Activated CD8-positive, alpha-beta memory T cell treated with anti-CD3 and anti-CD28 coated beads for 24 hours (primary cell): ENCODE measurements at regions not wholly inside any gene's neighbourhood (a gene's known extent, or its start where the extent isn't known, plus 50 kb on each side); places are given as distances from the start of the nearest gene placed in this dataset.

Experiments
- DNase-seq: peaks from one replicate; pipeline ENCODE4 v3.0.0-alpha.2; 2020

- no peak for DNase-seq
Measured at GRCh38 chr22:27022896-27023361, 365.5 kb downstream of the MIAT start.

- DNase-seq, result no peak
Measured at GRCh38 chr22:27023591-27023990, 366.2 kb downstream of the MIAT start.

DNA sequence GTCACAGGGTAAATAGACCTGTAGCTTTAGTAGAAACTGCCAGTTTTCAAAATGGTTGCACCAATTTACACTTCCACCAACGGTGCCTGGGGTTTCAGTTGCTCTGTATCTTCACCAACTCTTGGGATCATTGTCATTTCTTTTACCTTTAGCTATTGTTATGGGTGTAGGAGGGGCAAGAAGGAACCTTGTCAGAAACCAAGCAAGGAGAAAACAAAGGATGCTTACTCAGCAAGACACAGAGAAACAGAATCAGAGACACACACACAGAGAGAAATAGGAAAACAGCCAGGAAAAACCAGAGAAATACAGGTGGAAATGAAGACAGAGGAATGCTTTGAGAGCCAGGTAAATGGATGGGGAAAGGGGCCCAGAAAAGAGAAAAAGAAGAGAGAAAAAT lies 367.6 kb downstream of the MIAT start:
- DNase-seq, result no peak

DNA sequence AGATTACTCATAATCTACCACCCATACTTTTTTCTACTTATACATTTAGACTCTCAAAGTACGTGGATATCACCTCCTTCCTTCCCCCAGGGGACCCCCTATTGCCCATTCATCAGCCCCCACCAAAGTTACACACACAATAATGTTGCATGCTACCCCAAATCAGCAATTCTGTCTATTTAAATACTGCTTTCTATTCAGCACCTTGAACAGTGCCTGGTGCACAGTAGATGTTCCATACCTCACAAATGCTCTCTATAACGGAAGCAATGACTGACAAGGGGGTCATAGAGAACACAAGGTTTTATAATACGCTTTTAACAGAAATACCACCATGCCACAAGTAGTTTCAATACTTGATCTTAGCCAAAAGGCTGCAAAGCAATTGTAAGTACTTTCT lies 370.7 kb downstream of the MIAT start:
- DNase-seq, result no peak

GRCh38 chr22:27029584-27030130 lies 372.3 kb downstream of the MIAT start:
- no peak for DNase-seq

DNA sequence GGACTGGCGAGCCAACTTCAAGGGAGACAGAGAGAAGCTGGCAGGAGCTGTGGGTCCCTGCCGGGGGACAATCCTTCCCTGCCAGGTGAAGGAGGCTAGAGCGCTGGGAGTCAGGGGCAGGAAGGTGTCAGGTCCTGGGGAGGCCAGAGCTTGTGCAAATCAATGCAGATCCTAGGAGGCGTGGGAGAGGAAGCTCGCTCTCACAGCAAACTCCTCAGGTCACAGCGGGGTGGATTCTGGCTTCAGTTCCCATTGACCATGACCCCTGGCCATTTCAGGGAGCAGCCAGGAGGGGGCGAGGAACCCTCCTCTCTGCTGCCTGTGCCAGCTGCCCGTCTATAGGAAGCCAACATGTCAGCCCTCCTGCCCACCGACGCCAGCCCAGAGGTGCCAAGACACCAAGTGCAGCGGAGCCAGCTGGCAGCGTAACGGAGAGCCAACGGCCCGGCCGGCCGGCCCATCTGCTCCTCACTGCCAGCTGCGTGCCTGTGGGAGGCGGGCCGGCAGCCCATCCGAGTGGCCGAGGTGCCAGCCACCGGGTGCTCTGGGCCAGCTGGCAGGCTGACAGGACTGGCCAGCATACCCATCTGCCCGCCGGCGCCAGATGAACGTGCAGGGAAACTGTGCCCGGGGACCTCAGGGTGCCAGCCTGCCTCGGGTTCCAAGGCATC lies 374.8 kb downstream of the MIAT start:
- DNase-seq, result no peak

DNA sequence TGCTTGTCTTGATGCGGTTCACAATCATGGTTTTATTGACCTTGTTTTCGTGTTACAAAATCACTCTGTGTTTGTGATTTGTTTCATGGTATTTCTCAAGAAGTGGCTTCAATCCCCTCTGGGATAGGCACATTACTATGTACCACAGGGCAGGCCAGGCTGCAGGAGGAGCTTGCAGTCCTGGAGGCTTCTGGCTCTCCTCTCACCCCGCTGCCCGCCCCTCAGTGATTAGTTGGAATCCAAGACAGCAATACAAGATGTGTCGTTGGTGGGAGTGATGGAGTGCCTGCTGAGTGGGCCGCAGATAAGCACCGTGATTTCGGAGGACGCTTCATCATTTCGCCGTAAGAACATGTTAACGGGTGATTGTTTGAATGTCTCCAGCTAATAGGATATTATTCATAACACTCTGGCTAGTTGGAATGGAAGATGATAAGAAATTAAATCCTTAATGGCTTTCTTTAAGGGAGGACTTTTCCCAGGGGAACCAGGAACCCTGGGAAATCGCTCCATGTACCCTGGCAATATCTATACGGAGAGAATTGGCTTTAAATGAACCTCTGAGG lies 384.4 kb downstream of the MIAT start:
- DNase-seq, result no peak

DNA sequence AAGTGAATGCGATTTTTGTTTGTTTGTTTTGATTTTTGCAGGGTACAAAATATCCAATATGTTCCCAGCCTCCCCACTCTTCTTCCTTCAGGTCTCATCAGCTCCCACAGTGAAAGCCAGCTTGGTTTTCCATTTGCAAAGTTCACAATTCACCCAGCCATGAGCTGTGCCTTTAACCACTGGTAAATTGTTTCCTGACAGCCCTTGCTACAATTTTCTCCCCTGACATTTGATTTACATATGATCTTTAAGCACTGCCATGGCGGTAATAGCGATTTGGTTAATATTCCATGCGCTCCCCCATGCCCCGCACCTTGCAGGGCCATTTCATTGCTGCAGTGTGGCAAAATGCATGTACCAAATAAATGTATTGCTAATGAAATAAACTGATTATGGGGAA lies 385.9 kb downstream of the MIAT start:
- DNase-seq, result no peak

DNA sequence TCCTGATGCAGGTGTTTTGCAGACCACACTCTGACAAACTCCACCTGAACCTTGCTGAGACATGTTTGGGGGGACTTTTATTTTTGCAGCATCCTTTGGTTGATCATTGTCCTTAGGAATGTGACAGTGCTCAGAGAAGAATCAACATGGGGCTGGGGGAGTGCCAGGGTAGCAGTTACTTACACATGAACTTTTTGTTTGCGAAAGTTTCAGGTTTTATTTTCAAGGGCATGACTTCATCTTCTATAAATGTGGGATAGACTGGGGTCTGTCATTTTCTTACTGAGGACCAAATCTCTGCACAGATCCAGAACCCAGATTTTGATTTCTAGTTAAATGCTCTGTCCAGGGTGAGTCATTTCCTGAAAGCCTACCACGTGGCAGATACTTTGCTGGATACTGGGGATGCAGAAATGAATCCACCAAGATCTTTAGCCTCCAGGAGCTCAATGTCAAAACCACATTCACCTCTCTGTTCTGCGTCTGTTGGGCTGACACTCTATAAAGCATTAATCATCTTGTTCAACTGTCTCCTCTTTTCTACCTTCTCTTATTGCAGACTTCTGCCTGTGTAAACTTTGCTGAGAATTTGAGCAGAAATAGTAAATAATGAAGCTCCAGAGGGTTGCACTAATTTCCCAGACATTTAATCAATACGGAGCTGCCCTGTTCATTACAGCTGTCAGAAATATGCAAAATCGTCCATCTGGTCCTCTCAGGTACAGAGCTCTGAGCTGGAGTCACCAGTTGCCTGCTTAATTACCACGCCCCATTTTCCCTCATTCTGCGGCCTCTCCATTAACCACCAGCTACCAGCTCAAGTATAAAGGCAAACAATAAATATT lies 387.9 kb downstream of the MIAT start:
- DNase-seq, result no peak

GRCh38 chr22:27046086-27046485 lies 388.7 kb downstream of the MIAT start:
- DNase-seq, result no peak

DNA sequence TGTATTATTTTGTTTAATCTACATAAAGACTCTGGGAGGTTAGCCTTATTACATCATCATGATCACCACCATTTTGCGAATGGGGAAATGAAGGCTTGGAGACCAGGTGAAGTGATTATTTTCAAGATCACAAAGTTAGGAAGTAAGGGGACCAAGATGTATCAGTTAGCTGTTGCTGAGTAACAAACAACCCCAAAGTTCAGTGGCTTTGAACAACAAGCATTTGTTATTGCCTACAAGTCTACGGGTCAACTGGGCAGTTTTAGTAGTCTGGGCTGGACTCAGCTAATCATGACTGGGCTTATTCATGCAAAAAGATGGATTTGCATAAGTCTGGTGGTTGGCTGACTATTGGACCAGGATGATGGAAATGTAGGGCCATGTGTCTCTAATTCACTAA lies 389.2 kb downstream of the MIAT start:
- no peak for DNase-seq

DNA sequence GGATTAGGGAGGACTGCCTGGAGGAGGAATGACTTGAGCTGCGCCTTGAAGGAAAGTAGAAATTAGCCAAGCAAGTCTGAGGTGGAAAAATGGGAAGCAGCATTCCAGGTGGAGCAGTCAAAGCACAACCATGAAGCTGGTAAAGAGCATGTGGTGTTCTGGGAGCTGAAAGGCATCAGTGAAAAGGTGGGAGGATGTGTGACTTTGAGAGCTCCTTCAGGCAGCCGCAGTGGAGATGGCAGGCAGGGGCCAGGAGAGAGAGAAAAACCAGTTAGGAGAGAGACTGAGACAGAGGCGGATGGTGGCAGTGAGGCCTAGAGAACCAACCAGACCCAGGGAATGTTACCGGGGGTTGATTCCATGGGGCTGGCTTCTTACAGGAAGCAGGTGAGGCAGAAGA lies 393.4 kb downstream of the MIAT start:
- DNase-seq, result no peak

DNA sequence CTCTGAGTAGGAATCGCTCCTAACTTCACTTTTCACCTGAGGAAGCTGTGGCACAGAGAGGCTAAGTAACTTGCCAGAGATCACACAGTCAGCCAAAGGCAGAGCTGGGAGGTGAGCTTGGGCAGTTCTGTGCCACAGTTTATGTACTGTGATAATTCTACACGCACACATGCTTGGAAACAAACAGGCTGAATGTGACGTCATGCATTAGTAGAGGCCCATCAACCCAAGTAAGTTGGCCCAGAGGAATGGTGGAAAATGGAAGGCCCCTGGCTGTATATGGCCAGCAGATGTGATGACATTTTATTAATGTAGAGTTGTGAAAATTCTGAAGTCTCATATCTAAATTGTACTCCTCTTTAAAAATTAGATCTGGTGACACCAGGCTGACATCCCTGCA lies 394.0 kb downstream of the MIAT start:
- no peak for DNase-seq

DNA sequence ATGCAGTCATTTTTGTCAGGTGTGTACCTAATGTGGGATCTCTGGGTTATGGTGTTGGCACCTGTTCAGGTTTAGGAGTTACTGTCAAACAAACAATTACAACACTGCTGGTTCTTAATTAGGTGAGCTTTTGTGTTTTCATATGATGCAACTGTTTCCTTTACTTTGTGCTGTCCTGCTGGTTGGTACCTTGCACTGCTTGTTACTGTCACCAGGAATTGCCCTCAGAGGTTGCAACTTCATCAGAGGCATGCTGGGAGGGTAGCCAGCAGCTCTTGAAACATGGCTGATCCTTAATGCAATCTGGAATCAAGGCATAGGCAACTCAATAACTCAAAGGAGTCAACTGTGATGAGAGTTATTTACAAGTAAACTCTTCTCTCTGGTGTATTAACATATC lies 400.3 kb downstream of the MIAT start:
- DNase-seq, result no peak

DNA sequence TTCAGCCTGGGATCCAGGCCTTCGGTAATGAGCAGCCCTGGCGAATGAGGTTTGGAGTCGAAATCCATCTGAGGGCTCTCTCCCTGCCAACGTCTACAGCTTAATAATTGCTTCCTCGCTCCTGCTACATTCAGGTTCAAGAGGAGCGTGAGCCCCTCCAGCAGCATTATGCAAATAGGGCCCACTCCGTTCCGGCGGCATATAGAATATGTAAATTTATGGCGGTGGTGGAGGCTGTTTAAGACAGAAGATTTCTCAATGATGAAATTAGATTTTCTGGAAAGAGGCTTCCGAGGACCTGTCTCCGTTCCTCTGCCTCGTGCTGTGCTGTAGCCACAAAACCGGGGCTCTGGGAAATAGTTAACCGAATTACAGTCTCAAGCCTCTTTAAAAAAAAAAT lies 402.8 kb downstream of the MIAT start:
- no peak for DNase-seq

GRCh38 chr22:27062910-27063309 lies 405.5 kb downstream of the MIAT start:
- DNase-seq, result no peak

GRCh38 chr22:27063406-27063805 lies 406.0 kb downstream of the MIAT start:
- DNase-seq, result no peak

DNA sequence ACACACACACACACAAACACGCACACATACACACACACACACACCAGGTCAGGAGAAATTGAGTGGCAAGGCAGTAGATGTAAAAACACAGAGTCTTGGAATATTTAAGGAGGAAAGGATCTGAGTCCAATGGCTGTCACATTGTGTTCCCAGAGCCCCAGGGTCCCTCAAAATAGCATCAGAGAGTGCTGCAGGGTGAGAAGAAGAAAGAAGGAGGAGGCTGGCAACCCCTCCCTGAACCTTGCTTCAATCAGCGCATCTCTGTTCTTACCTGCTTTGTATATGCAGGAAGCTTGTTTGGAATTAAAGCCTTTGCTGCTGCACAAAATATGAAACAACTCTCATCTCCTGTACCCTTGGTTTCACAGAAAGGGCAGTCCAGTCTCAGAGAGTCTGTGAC lies 406.5 kb downstream of the MIAT start:
- DNase-seq, result no peak

DNA sequence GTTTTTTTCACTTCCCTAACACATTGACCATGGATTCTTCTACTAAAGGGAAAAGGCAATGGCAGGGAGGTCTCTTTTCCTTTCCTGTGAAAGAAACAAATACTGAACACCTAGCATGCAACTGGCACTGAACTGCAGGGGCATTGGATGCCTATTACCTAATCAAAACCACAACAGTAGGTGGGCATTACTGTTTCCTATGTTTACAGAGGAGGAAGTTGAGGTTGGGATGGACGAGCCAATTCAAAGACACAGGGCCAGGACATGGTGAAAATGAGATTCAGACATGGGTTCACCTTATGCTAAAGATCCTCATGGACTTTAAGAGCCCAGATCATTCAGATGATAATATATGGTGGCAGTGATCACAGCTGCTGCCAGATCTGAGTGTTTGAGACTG lies 407.0 kb downstream of the MIAT start:
- DNase-seq, result no peak

GRCh38 chr22:27065279-27065678 lies 407.9 kb downstream of the MIAT start:
- DNase-seq, result no peak

- no peak for DNase-seq
Measured at GRCh38 chr22:27066856-27067255, 409.5 kb downstream of the MIAT start.

DNA sequence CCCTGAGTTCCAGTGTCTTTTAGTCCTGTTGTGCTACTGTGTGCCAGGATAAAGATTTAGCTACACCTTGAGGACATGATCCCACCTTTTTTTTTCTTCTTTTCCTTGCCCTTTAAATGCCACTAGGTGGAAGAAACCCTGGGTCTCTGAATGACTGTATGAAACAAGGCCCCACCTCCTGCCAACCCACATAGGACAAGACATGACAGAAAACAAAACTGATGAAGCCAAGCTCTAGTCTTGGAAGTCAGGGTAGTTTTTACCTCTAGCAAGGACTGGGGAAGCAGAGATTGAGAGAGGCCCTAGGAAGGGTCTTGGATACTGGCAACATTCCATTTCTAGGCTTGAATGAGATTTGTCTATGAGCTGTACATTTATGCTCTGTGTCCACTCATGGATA lies 410.7 kb downstream of the MIAT start:
- DNase-seq, result no peak

GRCh38 chr22:27070594-27070993 lies 413.2 kb downstream of the MIAT start:
- DNase-seq, result no peak
